ENCODE measurements at regions not wholly inside any gene's neighbourhood (a gene's known extent, or its start where the extent isn't known, plus 50 kb on each side); places are given as distances from the start of the nearest gene placed in this dataset.

DNA sequence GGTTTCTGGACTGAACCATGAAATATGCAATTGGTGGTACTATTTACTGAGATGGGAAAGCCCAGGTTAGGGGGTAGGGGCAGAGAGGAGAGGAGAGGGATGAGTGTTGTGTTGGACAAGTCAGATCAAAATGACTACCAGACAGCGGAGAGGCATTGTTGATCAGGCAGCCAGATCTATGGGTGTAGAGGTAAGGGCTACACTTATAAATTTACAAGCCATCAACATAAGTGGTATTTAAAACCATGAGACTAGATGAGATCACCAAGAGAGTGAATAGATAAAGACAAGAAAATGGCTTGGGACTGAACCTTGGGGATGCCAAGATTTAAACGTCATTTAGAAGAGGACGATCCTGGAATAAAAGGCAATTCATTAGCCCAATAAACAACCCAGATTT, 123.4 kb downstream of the NXPE2 start:
- TF ChIP-seq CTCF (IDR thresholded peaks at IDR 0.05) (no peak), EP300 (IDR thresholded peaks at IDR 0.05) (no peak), POLR2A (IDR thresholded peaks at IDR 0.05) (no peak)
